Right cardiac atrium (tissue), 5 donors: ENCODE measurements at regions not wholly inside any gene's neighbourhood (a gene's known extent, or its start where the extent isn't known, plus 50 kb on each side); places are given as distances from the start of the nearest gene placed in this dataset.
"Not testable (repeated sequence)": the region's sequence is repeated elsewhere in the genome, so short reads cannot be mapped to it uniquely, and the experiment has no call there.

Source experiments
- ATAC-seq, 2 donors: fragments of 200-7000 bp; cut with Tn5 transposase; one replicate each; pipeline versions ENCODE4 v1.8.0 to v1.9.1; 2020; ENCODE audit warnings: moderate library complexity in 2 of 2, mild to moderate bottlenecking in 1 of 2
- DNase-seq, 3 donors: peaks; one replicate each; pipeline ENCODE4 v3.0.0-alpha.2; 2020
- H3K27ac ChIP-seq: one replicate; pipeline ENCODE4 v1.5.1; 2013; ENCODE audit warnings: mild to moderate bottlenecking, low read length, control low read depth, moderate library complexity
- H3K27me3 ChIP-seq: one replicate; pipeline ENCODE4 v1.6.1; 2013; ENCODE audit not compliant: control insufficient read depth, insufficient read depth
- H3K4me1 ChIP-seq: one replicate; pipeline ENCODE4 v1.6.1; 2013; ENCODE audit warnings: low read length; ENCODE audit not compliant: control insufficient read depth, insufficient read depth
- H3K4me3 ChIP-seq: one replicate; pipeline ENCODE4 v1.5.1; 2013; ENCODE audit warnings: low read length, control low read depth
- H3K9me3 ChIP-seq: one replicate; pipeline ENCODE4 v1.6.1; 2013; ENCODE audit warnings: low read length; ENCODE audit not compliant: control insufficient read depth
- WGBS: extraction: QIAGEN DNeasy Blood & Tissue Kit; methylation state at CpG from one replicate; pipeline ENCODE4 v1.1.7; 2013; 5-methylcytosine and 5-hydroxymethylcytosine counted together
- intact Hi-C, 4 donors: fragments of 100-400 bp; cut with DNase I; formaldehyde crosslinking; loops; one replicate each; pipeline versions ENCODE4 v1.11.0 to v1.14.0; 2022 to 2023
- donor health status: healthy with polysubstance abuse.
- donor health status: DM: no; HTN: yes; CAD: no.
- donor health status: DM: no; HTN: no; CAD: no.
- donor health status: DM: no; HTN: yes; CAD: no; lungs with severe emphysema.
- donor health status: DM: yes; HTN: yes; CAD: no.

DNA sequence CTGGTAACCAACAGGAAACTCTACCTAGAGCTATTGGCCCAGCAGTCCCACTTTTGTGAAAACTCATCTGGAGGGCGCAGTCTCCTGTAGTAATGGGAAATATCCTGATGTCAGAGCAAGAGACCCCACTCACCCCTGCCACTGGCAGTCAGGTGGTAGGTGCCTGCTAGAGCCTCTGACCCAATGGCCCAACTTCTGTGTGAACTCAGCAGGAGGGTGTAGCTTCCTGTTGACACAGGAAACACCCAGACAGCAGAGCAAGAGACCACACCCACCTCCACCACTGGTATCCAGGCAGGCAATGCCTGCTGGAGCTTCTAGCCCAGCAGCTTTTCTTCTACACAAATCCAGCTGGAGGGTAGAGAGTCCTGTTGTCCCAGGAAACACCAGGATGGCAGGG, 1176.8 kb upstream of the PRR20A start:
- ATAC-seq (no peak), DNase-seq (no peak)
- H3K9me3 ChIP-seq, result no peaks in the 10 kb centered on the region
- 96% methylated on average over 1 of the region's 1 CpG for WGBS
- H3K27me3 ChIP-seq, result no peaks in the 10 kb centered on the region
- H3K27ac ChIP-seq, result no peak overlapping the region
- no peak overlapping the region for H3K4me3 ChIP-seq
- H3K4me1 ChIP-seq, result no peaks in the 10 kb centered on the region
- intact Hi-C loops, result no loop called here

DNA sequence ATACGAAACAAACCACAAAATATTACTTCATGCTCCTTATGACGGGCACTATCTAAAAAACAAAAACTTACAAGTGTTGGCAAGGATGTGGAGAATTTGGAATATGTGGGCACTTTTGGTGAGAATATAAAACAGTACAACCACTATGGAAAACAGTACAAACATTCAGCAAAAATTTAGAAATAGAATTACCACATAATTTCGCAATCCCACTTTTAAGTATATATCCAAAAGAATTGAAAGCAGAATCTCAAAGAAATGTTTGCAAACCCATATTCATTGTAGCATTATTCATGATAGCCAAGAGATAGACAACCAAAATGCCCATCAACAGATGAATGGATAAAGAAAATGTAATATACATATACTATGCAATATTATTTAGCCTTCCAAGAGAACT, 1173.7 kb upstream of the PRR20A start:
- no peak for ATAC-seq
- 93% methylated on average over 3 of the region's 3 CpGs for WGBS
- Histone ChIP-seq H3K27ac (no peak overlapping the region), H3K9me3 (no peaks in the 10 kb centered on the region), H3K4me1 (no peaks in the 10 kb centered on the region), H3K4me3 (no peak overlapping the region), H3K27me3 (no peaks in the 10 kb centered on the region)
- DNase-seq, result no peak
- intact Hi-C loops, result no loop called here

DNA sequence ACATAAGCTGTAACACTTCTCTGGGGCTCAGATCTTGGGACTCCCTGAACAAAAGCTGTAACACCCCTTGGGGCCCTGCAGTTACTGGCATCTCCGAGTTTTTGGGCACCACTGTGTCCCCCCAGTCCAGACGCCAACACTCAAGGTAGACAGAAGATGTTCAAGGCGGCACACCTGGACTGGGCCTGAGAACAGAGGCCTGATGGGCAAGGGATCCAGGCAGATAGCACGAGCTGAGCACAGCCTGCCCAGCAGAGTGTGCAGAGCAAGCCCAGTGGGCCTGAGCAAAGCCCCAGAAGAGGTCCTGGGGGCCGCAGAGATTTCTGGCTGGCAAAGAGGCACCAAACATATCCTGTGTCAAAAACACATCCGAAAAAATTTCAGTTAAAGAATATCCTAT, 1163.3 kb upstream of the PRR20A start:
- Histone ChIP-seq H3K4me1 (no peaks in the 10 kb centered on the region), H3K9me3 (no peaks in the 10 kb centered on the region), H3K27me3 (no peaks in the 10 kb centered on the region), H3K4me3 (no peak overlapping the region), H3K27ac (no peak overlapping the region)
- ATAC-seq, result no peak
- WGBS, result 79% methylated on average over 6 of the region's 6 CpGs
- DNase-seq, result no peak
- intact Hi-C loops, result no loop called here

GRCh38 chr13:55981381-55981780, 1159.3 kb upstream of the PRR20A start:
- 79% methylated on average over 1 of the region's 1 CpG for WGBS

GRCh38 chr13:55984026-55984425, 1156.7 kb upstream of the PRR20A start:
- H3K9me3 ChIP-seq, H3K27ac ChIP-seq, H3K27me3 ChIP-seq, H3K4me1 ChIP-seq, intact Hi-C loops, DNase-seq, ATAC-seq, H3K4me3 ChIP-seq: not testable (repeated sequence)
- 89% methylated on average over 2 of the region's 2 CpGs for WGBS

More at GRCh38 chr13:55981381-55981780, 1159.3 kb upstream of the PRR20A start:
- Histone ChIP-seq H3K4me1 (no peaks in the 10 kb centered on the region), H3K9me3 (no peaks in the 10 kb centered on the region), H3K27ac (no peak overlapping the region), H3K27me3 (no peaks in the 10 kb centered on the region), H3K4me3 (no peak overlapping the region)
- intact Hi-C loops, result no loop called here
- DNase-seq (no peak), ATAC-seq (no peak)

- intact Hi-C loops, result no loop called here
- no peaks in the 10 kb centered on the region for H3K4me1 ChIP-seq
- whole genome bisulfite sequencing, result 96% methylated on average over 3 of the region's 3 CpGs
These were observed 1150.1 kb upstream of the PRR20A start for GRCh38 chr13:55990631-55991030.

GRCh38 chr13:55991666-55992065, 1149.1 kb upstream of the PRR20A start:
- 48% methylated on average over 2 of the region's 2 CpGs for WGBS

More at GRCh38 chr13:55990631-55991030, 1150.1 kb upstream of the PRR20A start:
- DNase-seq (no peak), ATAC-seq (no peak)
- Histone ChIP-seq H3K27me3 (no peaks in the 10 kb centered on the region), H3K27ac (no peak overlapping the region), H3K4me3 (no peak overlapping the region), H3K9me3 (no peaks in the 10 kb centered on the region)

DNA sequence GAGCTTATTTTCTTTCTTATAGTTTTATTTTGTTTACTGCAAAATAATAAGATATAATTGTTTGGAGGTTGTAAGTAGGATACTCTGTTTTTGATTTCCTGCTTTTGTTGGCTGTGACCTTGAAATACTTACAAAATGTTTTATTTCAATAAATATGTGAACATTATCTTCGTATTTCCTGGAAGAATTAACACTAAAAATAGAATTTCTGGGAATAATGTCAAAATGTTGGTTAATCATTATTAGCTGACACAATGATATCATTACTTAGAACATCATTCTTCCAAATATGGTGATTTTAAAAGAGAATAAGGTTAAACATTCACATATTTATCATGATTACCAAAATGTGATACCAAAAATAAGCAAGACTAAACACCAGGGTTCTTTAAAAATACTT, 1148.6 kb upstream of the PRR20A start:
- DNase-seq (no peak), ATAC-seq (no peak)
- no peaks in the 10 kb centered on the region for H3K9me3 ChIP-seq
- WGBS, result 18% methylated on average over 1 of the region's 1 CpG
- H3K27ac ChIP-seq, result no peak overlapping the region
- intact Hi-C loops, result no loop called here
- no peak overlapping the region for H3K4me3 ChIP-seq
- H3K27me3 ChIP-seq, result no peaks in the 10 kb centered on the region
- H3K4me1 ChIP-seq, result no peaks in the 10 kb centered on the region

More at GRCh38 chr13:55991666-55992065, 1149.1 kb upstream of the PRR20A start:
- H3K27ac ChIP-seq, result no peak overlapping the region
- intact Hi-C loops, result no loop called here
- ATAC-seq (no peak), DNase-seq (no peak)
- no peak overlapping the region for H3K4me3 ChIP-seq
- H3K27me3 ChIP-seq, result no peaks in the 10 kb centered on the region
- no peaks in the 10 kb centered on the region for H3K4me1 ChIP-seq
- H3K9me3 ChIP-seq, result no peaks in the 10 kb centered on the region

DNA sequence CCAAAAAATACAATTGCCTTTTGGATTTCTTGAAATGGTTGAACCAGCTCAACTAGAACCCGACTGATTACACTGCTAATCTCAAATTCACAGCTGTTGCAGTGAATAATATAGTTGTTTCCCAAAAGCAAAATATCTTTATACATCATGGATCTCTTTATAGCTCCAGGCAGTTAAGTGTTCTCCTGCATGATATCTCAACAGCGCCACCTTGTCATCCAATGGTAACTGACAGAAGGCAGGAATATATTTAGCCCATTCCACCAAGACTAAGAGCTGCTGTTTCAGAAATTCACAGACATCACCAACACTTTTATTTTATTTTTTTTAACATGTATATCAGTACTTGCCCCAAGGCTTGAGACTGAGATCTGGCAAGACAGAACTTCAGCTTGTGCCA, 1141.0 kb upstream of the PRR20A start:
- intact Hi-C loops, result no loop called here
- WGBS, result 52% methylated on average over 2 of the region's 2 CpGs
- no peak for ATAC-seq
- Histone ChIP-seq H3K4me3 (no peak overlapping the region), H3K9me3 (no peaks in the 10 kb centered on the region), H3K4me1 (no peaks in the 10 kb centered on the region), H3K27me3 (no peaks in the 10 kb centered on the region), H3K27ac (no peak overlapping the region)
- no peak for DNase-seq

GRCh38 chr13:56009418-56009817, 1131.3 kb upstream of the PRR20A start:
- 94% methylated on average over 2 of the region's 2 CpGs for WGBS
- Histone ChIP-seq H3K27me3 (no peaks in the 10 kb centered on the region), H3K4me1 (no peaks in the 10 kb centered on the region), H3K9me3 (no peaks in the 10 kb centered on the region), H3K27ac (no peak overlapping the region), H3K4me3 (no peak overlapping the region)
- intact Hi-C loops, result no loop called here
- ATAC-seq (no peak), DNase-seq (no peak)

DNA sequence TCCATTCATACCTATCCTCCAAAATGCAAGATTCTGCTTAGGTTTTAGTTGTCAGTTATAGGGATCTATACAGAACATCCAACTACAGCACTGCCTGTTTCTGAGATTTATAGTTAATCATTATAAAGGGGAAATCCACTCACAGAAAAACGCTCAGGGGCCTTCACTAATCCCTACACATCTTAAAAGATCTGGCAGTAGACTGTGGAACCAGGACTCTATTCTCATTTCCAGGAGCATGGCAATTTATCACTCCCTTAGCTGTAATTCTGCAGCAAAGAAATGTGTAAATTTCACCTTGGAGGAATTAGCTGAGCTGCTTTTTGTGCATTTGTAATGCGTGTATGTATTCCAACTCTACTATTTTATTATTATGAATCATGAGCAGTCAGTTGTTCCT, 1128.1 kb upstream of the PRR20A start:
- Histone ChIP-seq H3K27me3 (no peaks in the 10 kb centered on the region), H3K4me1 (no peaks in the 10 kb centered on the region), H3K9me3 (no peaks in the 10 kb centered on the region), H3K4me3 (no peak overlapping the region), H3K27ac (no peak overlapping the region)
- DNase-seq (no peak), ATAC-seq (no peak)
- intact Hi-C loops, result no loop called here
- 83% methylated on average over 2 of the region's 2 CpGs for WGBS

- Histone ChIP-seq H3K27ac (no peak overlapping the region), H3K4me3 (no peak overlapping the region), H3K4me1 (no peaks in the 10 kb centered on the region), H3K27me3 (no peaks in the 10 kb centered on the region), H3K9me3 (no peaks in the 10 kb centered on the region)
- no peak for ATAC-seq
- intact Hi-C loops, result no loop called here
- WGBS, result 48% methylated on average over 2 of the region's 2 CpGs
- DNase-seq, result no peak
These were observed 1124.8 kb upstream of the PRR20A start for GRCh38 chr13:56015919-56016318.
